AG09309 (cell line): ENCODE measurements at regions not wholly inside any gene's neighbourhood (a gene's known extent, or its start where the extent isn't known, plus 50 kb on each side); places are given as distances from the start of the nearest gene placed in this dataset.

Experiments used
- DNase-seq: peaks from one replicate; pipeline ENCODE4 v3.0.0-alpha.2; 2010; ENCODE audit warnings: low read depth
- H3K4me3 ChIP-seq: 2 replicates; pipeline ENCODE4 v1.5.1; 2011; ENCODE audit warnings: mild to moderate bottlenecking, low read depth, low read length, moderate library complexity; ENCODE audit not compliant: control insufficient read depth
- CTCF ChIP-seq: IDR thresholded peaks from 2 replicates; pipeline ENCODE4 v1.5.1; 2011; ENCODE audit warnings: mild to moderate bottlenecking, low read depth, low read length, inconsistent platforms; ENCODE audit not compliant: insufficient read depth, control insufficient read depth; ENCODE audit errors: missing control alignments

GRCh38 chr1:239306426-239306825 is 79.9 kb upstream of the CHRM3 start:
- no peak for TF ChIP-seq CTCF
- no peak for DNase-seq
- no peak overlapping the region for H3K4me3 ChIP-seq

- no peak for DNase-seq
- TF ChIP-seq CTCF = no peak
- H3K4me3 ChIP-seq = no peak overlapping the region
Measured at GRCh38 chr1:239303289-239303688, 83.1 kb upstream of the CHRM3 start.

- DNase-seq = no peak
- H3K4me3 ChIP-seq = no peak overlapping the region
- no peak for TF ChIP-seq CTCF
Measured at GRCh38 chr1:239302696-239303095, 83.7 kb upstream of the CHRM3 start.

- no peak overlapping the region for H3K4me3 ChIP-seq
- DNase-seq = no peak
- no peak for TF ChIP-seq CTCF
Measured at GRCh38 chr1:239301251-239301650, 85.1 kb upstream of the CHRM3 start.

- TF ChIP-seq CTCF = no peak
- DNase-seq = no peak
- H3K4me3 ChIP-seq = no peak overlapping the region
Measured at GRCh38 chr1:239297910-239298309, 88.5 kb upstream of the CHRM3 start.

- TF ChIP-seq CTCF = no peak
- no peak for DNase-seq
- H3K4me3 ChIP-seq = no peak overlapping the region
Measured at GRCh38 chr1:239293350-239294110, 92.8 kb upstream of the CHRM3 start.
